Fibroblast of the aortic adventitia (primary cell): ENCODE measurements at regions not wholly inside any gene's neighbourhood (a gene's known extent, or its start where the extent isn't known, plus 50 kb on each side); places are given as distances from the start of the nearest gene placed in this dataset.
A peak's percentile ranks its signal among the peaks of the same experiment; 100 is the strongest.

Source experiments
- DNase-seq: peaks from one replicate; pipeline ENCODE4 v3.0.0-alpha.2; 2010; ENCODE audit warnings: low read depth
- H3K4me3 ChIP-seq: 2 replicates; pipeline ENCODE4 v1.5.1; 2011; ENCODE audit warnings: low read depth, mild to moderate bottlenecking, control low read depth, low read length, moderate library complexity
- TF ChIP-seq, protein P1 (sequence below): IDR thresholded peaks from 2 replicates; pipeline ENCODE4 v1.5.1; 2011; ENCODE audit warnings: mild to moderate bottlenecking, low read length, control low read depth, inconsistent platforms; ENCODE audit not compliant: insufficient read depth

DNA sequence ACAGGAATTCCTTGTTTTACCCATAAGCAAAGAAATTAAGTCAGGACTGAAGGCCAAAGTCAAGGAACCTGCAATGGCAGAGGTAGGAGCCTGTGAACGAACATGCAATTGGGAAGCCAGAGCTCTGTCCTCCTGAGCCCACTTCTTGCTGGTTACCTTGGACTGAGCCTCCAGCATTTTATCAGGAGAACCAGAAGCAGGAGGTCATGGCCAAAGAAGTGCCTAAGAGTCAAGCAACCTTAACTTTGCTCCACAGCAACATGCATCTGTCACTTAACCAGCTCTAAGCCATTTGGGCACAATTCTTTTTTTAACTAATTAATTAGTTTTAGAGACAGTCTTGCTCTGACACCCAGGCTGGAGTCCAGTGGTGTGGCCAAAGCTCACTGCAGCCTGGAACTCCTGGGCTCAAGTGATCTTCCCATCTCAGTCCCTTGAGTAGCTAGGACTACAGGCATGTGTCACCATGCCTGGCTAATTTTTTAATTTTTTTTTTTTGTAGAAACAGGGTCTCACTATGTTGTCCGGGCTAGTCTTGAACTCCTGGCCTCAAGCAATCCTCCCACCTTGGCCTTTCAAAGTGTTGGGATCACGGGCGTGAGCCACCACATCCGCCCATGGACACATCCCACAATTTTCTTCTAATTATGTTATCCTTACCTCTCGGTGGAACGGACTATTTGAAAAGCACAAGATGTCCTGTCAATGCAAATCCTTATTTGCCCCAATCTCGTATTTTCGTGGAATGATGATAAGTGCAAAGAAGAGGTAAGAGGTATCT lies 334.2 kb downstream of the CD83 start:
- no peak for DNase-seq
- H3K4me3 ChIP-seq, result no peak overlapping the region
- TF ChIP-seq, protein P1, sequence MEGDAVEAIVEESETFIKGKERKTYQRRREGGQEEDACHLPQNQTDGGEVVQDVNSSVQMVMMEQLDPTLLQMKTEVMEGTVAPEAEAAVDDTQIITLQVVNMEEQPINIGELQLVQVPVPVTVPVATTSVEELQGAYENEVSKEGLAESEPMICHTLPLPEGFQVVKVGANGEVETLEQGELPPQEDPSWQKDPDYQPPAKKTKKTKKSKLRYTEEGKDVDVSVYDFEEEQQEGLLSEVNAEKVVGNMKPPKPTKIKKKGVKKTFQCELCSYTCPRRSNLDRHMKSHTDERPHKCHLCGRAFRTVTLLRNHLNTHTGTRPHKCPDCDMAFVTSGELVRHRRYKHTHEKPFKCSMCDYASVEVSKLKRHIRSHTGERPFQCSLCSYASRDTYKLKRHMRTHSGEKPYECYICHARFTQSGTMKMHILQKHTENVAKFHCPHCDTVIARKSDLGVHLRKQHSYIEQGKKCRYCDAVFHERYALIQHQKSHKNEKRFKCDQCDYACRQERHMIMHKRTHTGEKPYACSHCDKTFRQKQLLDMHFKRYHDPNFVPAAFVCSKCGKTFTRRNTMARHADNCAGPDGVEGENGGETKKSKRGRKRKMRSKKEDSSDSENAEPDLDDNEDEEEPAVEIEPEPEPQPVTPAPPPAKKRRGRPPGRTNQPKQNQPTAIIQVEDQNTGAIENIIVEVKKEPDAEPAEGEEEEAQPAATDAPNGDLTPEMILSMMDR, result no peak

DNA sequence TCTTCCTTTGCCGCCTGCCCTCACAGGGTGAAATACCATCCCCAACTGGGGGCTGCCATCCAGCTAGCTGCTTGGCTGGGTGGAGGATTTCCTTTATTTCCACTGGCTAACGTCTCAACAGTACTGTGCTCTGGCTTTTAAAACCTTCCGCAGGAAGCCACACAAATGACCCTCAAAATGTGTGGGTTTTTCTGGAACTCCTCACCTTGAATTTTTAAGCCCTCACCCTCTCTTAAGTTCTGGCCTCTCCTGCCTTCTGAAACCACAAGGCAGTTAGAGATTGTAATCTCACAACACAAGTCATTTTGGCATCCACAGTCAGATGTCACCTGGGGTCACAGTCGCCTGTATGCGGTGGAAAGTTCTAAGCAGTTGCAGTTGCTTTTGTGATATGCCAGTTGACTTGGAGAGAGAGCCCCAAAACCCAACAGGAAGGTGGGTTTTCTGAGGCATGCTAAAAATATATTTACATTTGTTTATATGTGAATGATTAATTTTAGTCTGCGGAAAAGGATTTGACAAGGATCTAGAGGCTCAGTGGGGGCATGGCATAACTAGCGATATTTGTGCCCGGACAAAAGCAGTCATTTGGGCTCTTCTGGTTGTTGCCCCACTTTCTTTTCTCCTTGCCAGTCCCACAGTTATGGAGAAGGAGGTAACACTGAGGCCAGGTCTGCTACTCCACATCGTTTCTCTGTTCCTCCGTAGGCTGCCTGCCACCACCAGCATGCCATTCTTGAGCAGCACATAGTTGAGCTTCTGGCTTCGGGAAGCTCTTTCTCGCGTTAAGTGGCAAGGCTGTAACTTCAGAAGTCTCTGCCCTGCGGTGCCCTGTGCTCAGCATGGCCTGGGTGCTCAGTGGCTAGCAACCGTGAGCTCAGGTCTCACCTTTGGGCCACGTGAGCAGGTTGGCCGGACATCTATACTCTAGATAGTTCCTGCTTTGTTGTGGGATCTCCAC lies 335.3 kb downstream of the CD83 start:
- H3K4me3 ChIP-seq, result no peak overlapping the region
- TF ChIP-seq, protein P1, result no peak
- DNase-seq, result no peak

DNA sequence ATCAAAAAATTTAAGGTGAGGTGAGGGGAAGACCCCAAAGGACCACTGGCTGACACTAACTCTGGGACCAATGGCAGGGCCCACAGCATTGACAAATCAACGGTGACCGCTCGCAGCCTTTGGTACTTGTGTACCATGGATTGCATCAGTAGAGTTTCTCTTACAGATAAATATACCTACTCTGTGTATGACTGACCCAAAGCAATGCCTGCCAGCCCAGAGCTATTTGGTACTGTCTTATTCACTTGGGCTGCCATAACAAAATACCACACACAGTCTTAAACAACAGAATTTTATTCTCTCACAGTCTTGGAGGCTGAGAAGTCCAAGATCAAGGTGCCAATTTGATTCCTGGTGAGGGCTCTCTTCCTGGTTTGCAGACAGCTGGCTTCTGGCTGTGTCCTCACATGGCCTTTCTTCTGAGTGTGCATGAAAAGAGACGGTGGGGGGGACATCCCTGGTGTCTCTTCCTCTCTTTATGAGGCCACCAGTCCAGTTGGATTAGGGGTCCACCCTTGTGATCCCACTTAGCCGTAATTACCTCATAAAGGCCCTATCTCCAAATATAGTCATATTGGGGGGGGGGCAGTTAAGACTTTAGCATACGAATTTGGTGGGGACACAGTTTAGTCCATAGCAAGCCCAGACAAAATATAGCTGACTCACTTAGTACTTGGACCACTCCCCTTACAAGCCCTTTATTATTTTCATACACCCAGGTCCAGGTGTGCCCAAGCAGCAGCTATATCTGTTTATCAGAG lies 336.3 kb downstream of the CD83 start:
- TF ChIP-seq, protein P1, result no peak
- H3K4me3 ChIP-seq, result no peak overlapping the region
- no peak for DNase-seq

DNA sequence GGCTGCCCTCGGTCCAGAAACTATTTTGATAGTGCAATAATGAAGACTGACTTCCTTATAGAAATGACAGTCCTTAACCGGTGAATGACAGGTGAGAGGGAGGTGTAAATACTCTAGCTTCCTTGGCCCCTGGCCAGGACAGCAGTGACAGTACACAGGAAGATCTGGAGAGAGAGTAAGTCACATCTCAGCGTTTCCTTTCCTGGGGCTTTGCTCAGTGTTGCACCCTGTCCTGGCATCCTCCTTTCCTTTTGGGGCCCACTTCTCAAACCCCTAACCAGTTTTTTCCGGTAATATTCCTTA lies 336.9 kb downstream of the CD83 start:
- DNase-seq, result no peak

DNA sequence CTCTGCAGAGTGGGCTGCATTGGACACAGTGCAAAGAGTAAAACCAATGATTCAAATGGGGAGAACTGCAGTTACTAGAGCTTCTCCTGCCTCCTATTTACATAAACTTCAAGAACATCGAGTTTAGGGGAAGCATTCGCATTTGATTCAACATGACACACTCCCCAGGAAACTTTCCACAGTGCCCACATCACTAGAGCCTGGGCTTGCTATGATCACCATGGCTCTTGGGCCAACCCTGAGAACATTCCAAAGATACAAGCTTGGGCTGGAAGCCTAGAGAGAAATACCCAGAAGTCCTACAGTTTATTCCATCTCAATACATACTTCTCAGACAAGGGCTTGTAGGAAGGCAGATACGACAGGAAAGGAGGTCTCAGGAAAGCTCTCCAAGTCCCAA lies 337.9 kb downstream of the CD83 start:
- H3K4me3 ChIP-seq, result no peak overlapping the region
- TF ChIP-seq, protein P1, result no peak
- peak; percentile 54 for DNase-seq

More for the DNA sequence above, 336.9 kb downstream of the CD83 start:
- TF ChIP-seq, protein P1, result no peak
- no peak overlapping the region for H3K4me3 ChIP-seq

- no peak for DNase-seq
- TF ChIP-seq, protein P1, result no peak
Measured at GRCh38 chr6:14455876-14456648, 338.5 kb downstream of the CD83 start.

More at GRCh38 chr6:14455876-14456648, 338.5 kb downstream of the CD83 start:
- H3K4me3 ChIP-seq, result no peak overlapping the region
